H1 (cell line): ENCODE measurements at regions not wholly inside any gene's neighbourhood (a gene's known extent, or its start where the extent isn't known, plus 50 kb on each side); places are given as distances from the start of the nearest gene placed in this dataset.

ENCODE experiments used
- CTCF ChIA-PET: fragments of 300-600 bp; sonication (Branson Sonifier 250); formaldehyde crosslinking; loops from one replicate; lab custom pipeline; 2021; ENCODE audit not compliant: partially characterized antibody; lab: Charles Lee
- POLR2A ChIA-PET: fragments of 300-600 bp; sonication (Branson Sonifier 250); formaldehyde crosslinking; loops from one replicate; lab custom pipeline; 2021; ENCODE audit warnings: inconsistent platforms; ENCODE audit not compliant: partially characterized antibody; lab: Charles Lee
- DNase-seq, 2 experiments: peaks; one replicate each; pipeline versions ENCODE4 v3.0.0 to v3.0.0-alpha.2; 2010 to 2022; ENCODE audit warnings: low spot score in 2 of 2, low read depth in 1 of 2, mixed read lengths in 1 of 2
- FAIRE-seq: peaks from 2 replicates; lab custom pipeline; 2011; peaks lifted over from hg19 to GRCh38; lab: Jason Lieb, UNC
- H2AFZ ChIP-seq: 2 replicates; pipeline ENCODE4 v1.8.1; 2012; ENCODE audit warnings: low read length, inconsistent platforms
- H2AK5ac ChIP-seq: 2 replicates; pipeline ENCODE4 v1.6.1; 2013; ENCODE audit warnings: low read depth, low read length
- H2BK120ac ChIP-seq: replicated peaks from 2 replicates; pipeline ENCODE3; 2013; ENCODE audit warnings: low read depth, low read length, inconsistent platforms
- H2BK12ac ChIP-seq: 2 replicates; pipeline ENCODE4 v1.6.1; 2013; ENCODE audit warnings: low read depth, low read length
- H2BK15ac ChIP-seq: 2 replicates; pipeline ENCODE4 v1.6.1; 2013; ENCODE audit warnings: low read length
- H2BK20ac ChIP-seq: 2 replicates; pipeline ENCODE4 v1.6.1; 2013; ENCODE audit warnings: low read length
- H2BK5ac ChIP-seq: 2 replicates; pipeline ENCODE4 v1.6.1; 2013; ENCODE audit warnings: low read depth, low read length
- H3K14ac ChIP-seq: 2 replicates; pipeline ENCODE4 v1.6.1; 2013; ENCODE audit warnings: inconsistent platforms; ENCODE audit not compliant: insufficient read length
- H3K18ac ChIP-seq: 2 replicates; pipeline ENCODE4 v1.6.1; 2013; ENCODE audit warnings: low read length; ENCODE audit errors: extremely low read depth
- H3K23ac ChIP-seq: 2 replicates; pipeline ENCODE4 v1.6.1; 2013; ENCODE audit warnings: inconsistent platforms; ENCODE audit not compliant: insufficient read length
- H3K23me2 ChIP-seq: 2 replicates; pipeline ENCODE4 v1.6.1; 2013; ENCODE audit warnings: low read depth, low read length
- H3K27ac ChIP-seq: 2 replicates; pipeline ENCODE4 v1.6.1; 2011; ENCODE audit warnings: low read depth, low read length, inconsistent platforms
- H3K27me3 ChIP-seq, 4 experiments: replicated peaks in 1 of 4; 1 replicate in 1 of 4; 2 replicates in 3 of 4; pipeline versions ENCODE4 v1.6.1 to v1.8.1; 2011 to 2013; ENCODE audit warnings: low read length in 3 of 4, mild to moderate bottlenecking in 3 of 4, inconsistent platforms in 2 of 4, mixed read lengths in 2 of 4, moderate library complexity in 1 of 4; ENCODE audit not compliant: control insufficient read depth in 3 of 4, insufficient read depth in 3 of 4; ENCODE audit errors: extremely low read depth in 1 of 4
- H3K36me3 ChIP-seq, 4 experiments: 2 replicates each; pipeline versions ENCODE4 v1.6.1 to v1.8.1; 2011 to 2013; ENCODE audit warnings: mild to moderate bottlenecking in 4 of 4, low read length in 3 of 4, moderate library complexity in 2 of 4, control low read depth in 1 of 4, inconsistent platforms in 1 of 4; ENCODE audit not compliant: insufficient read depth in 4 of 4, control insufficient read depth in 2 of 4
- H3K4ac ChIP-seq: replicated peaks from 2 replicates; pipeline ENCODE3; 2013; ENCODE audit warnings: low read length, low read depth, mixed read lengths, inconsistent platforms; ENCODE audit not compliant: insufficient read length
- H3K4me1 ChIP-seq, 4 experiments: replicated peaks in 1 of 4; 1 replicate in 1 of 4; 2 replicates in 3 of 4; pipeline versions ENCODE4 v1.6.1 to v1.8.1; 2011 to 2013; ENCODE audit warnings: low read length in 3 of 4, inconsistent platforms in 2 of 4, mixed read lengths in 1 of 4; ENCODE audit not compliant: insufficient read depth in 4 of 4, control insufficient read depth in 3 of 4
- H3K4me2 ChIP-seq, 2 experiments: 2 replicates each; pipeline versions ENCODE4 v1.6.1 to v1.8.1; 2011 to 2013; ENCODE audit warnings: low read depth in 2 of 2, low read length in 2 of 2, control low read depth in 1 of 2, inconsistent platforms in 1 of 2, mild to moderate bottlenecking in 1 of 2; ENCODE audit not compliant: insufficient read depth in 1 of 2
- H3K4me3 ChIP-seq, 4 experiments: fragments of 200-600, 300-600 bp in 1 of 4; sonication (generic), shearing (Covaris generic), sonication (Bioruptor Twin) in 1 of 4; 2 replicates each; pipeline versions ENCODE4 v1.5.1 to v1.8.1; 2011 to 2016; ENCODE audit warnings: low read length in 4 of 4, low read depth in 3 of 4, control low read depth in 2 of 4, inconsistent platforms in 2 of 4, mild to moderate bottlenecking in 2 of 4, mixed read lengths in 1 of 4, moderate library complexity in 1 of 4; ENCODE audit not compliant: insufficient read depth in 2 of 4; ENCODE audit errors: extremely low read depth in 1 of 4
- H3K56ac ChIP-seq: replicated peaks from 2 replicates; pipeline ENCODE3; 2013; ENCODE audit warnings: low read depth, mild to moderate bottlenecking, mixed read lengths, low read length, inconsistent platforms; ENCODE audit not compliant: insufficient read length
- H3K79me1 ChIP-seq: 2 replicates; pipeline ENCODE4 v1.6.1; 2013; ENCODE audit warnings: low read depth, low read length, control low read depth
- H3K79me2 ChIP-seq, 2 experiments: 2 replicates each; pipeline versions ENCODE4 v1.6.1 to v1.8.1; 2012 to 2013; ENCODE audit warnings: low read length in 2 of 2, mild to moderate bottlenecking in 2 of 2, inconsistent platforms in 1 of 2; ENCODE audit not compliant: insufficient read depth in 2 of 2, control insufficient read depth in 1 of 2
- H3K9ac ChIP-seq, 4 experiments: replicated peaks in 1 of 4; 1 replicate in 1 of 4; 2 replicates in 3 of 4; pipeline versions ENCODE4 v1.6.1 to v1.8.1; 2011 to 2013; ENCODE audit warnings: low read depth in 3 of 4, low read length in 3 of 4, control low read depth in 2 of 4, mild to moderate bottlenecking in 2 of 4, moderate library complexity in 2 of 4, inconsistent platforms in 1 of 4; ENCODE audit errors: extremely low read depth in 1 of 4
- H3K9me3 ChIP-seq, 2 experiments: 2 replicates each; pipeline versions ENCODE4 v1.6.1 to v1.8.1; 2012 to 2013; ENCODE audit warnings: mild to moderate bottlenecking in 2 of 2, moderate library complexity in 2 of 2, control low read depth in 1 of 2, inconsistent platforms in 1 of 2, low read depth in 1 of 2, low read length in 1 of 2, mixed read lengths in 1 of 2; ENCODE audit not compliant: insufficient read depth in 2 of 2
- H4K20me1 ChIP-seq, 2 experiments: replicated peaks in 1 of 2; 2 replicates each; pipeline versions ENCODE3 to v1.8.1; 2011 to 2013; ENCODE audit warnings: inconsistent platforms in 2 of 2, low read length in 2 of 2, mild to moderate bottlenecking in 1 of 2; ENCODE audit not compliant: insufficient read depth in 2 of 2, control insufficient read depth in 1 of 2
- H4K5ac ChIP-seq: 2 replicates; pipeline ENCODE4 v1.6.1; 2013; ENCODE audit warnings: low read length, low read depth, mixed read lengths, inconsistent platforms; ENCODE audit not compliant: insufficient read length
- H4K8ac ChIP-seq: 2 replicates; pipeline ENCODE4 v1.8.0; 2013; ENCODE audit warnings: mild to moderate bottlenecking, moderate library complexity, low read length, inconsistent platforms; ENCODE audit not compliant: insufficient read depth; ENCODE audit errors: extremely low read depth
- H4K91ac ChIP-seq: replicated peaks from 2 replicates; pipeline ENCODE3; 2013; ENCODE audit warnings: low read length, mixed read lengths, inconsistent platforms; ENCODE audit not compliant: insufficient read length
- E2F6 ChIP-seq: IDR thresholded peaks from 2 replicates; pipeline ENCODE4 v1.6.1; 2012; ENCODE audit warnings: inconsistent platforms
- HDAC6 ChIP-seq: IDR thresholded peaks from one replicate; pipeline ENCODE4 v1.7.1; 2012; ENCODE audit warnings: low read depth, mild to moderate bottlenecking, inconsistent platforms, low read length, moderate library complexity
- SUZ12 ChIP-seq: fragments of 200-600 bp; sonication (generic); IDR thresholded peaks from 2 replicates; pipeline ENCODE4 v1.6.1; 2012; ENCODE audit warnings: mild to moderate bottlenecking, inconsistent platforms, low read length, moderate library complexity, mixed read lengths
- TCF12 ChIP-seq: IDR thresholded peaks from 2 replicates; pipeline ENCODE4 v1.6.1; 2011; ENCODE audit warnings: low read depth, mild to moderate bottlenecking, low read length
- WGBS, 2 experiments: shearing (Covaris generic) in 1 of 2; methylation state at CpG; one replicate each; pipeline versions ENCODE4 v1.1.6 to v1.1.7; 2013 to 2015; ENCODE audit warnings: low lambda C conversion rate in 2 of 2, mixed read lengths in 2 of 2, inconsistent platforms in 1 of 2, low coverage in 1 of 2, missing lambda C conversion rate in 1 of 2; ENCODE audit not compliant: insufficient replicate concordance in 2 of 2, insufficient coverage in 1 of 2, insufficient read length in 1 of 2; ENCODE audit errors: extremely low coverage in 1 of 2, missing lambda C conversion rate in 1 of 2; 5-methylcytosine and 5-hydroxymethylcytosine counted together

DNA sequence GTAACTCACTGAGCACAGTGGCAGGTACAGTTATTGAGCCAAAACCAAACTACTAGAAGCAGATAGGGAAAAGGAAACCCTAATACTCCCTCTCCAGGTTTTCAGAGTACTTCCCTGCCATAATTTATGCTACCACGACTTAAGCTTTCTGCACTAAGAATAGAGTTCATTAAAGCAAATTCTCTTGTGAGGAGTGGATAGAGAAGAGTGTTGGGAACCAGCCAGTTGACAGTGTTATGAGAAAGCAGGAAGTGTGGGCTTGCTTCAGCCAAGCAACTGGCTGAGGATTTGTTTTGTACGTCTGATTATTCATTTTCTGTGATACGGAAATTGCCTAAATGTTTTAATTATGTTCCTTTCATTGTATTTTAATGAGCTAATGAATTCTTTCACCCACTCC lies 280.5 kb downstream of the KIF20B start:
- H3K79me2 ChIP-seq, result no peaks in the 10 kb centered on the region
- H4K91ac ChIP-seq, result no peak overlapping the region
- H4K20me1 ChIP-seq, result peaks cover 0 to 2% of the 10 kb centered on the region in 2 experiments
- no peaks in the 10 kb centered on the region for H3K79me1 ChIP-seq
- H3K23me2 ChIP-seq, result no peaks in the 10 kb centered on the region
- H3K18ac ChIP-seq, result no peak overlapping the region
- H3K4me3 ChIP-seq, result no peak overlapping the region
- no peak for DNase-seq
- CTCF ChIA-PET, result interaction anchor here (1.3 kb wide), 1 partner anchor 27 kb away, joined by 4 read pairs; no protein-coding TSS in a partner anchor
- H3K4me2 ChIP-seq, result no peak overlapping the region
- H2AK5ac ChIP-seq, result no peak overlapping the region
- no peak overlapping the region for H2BK5ac ChIP-seq
- H3K23ac ChIP-seq, result no peak overlapping the region
- no peak overlapping the region for H3K27ac ChIP-seq
- H3K9me3 ChIP-seq, result peaks cover 0 to 2% of the 10 kb centered on the region in 2 experiments; a peak in 2 of 4 replicates
- no peak overlapping the region for H4K8ac ChIP-seq
- H2BK15ac ChIP-seq, result no peak overlapping the region
- H2BK120ac ChIP-seq, result no peak overlapping the region
- H3K9ac ChIP-seq, result no peak overlapping the region
- no peak overlapping the region for H2BK20ac ChIP-seq
- no peak for FAIRE-seq
- peaks cover 0 to 5% (median 1%) of the 10 kb centered on the region in 4 experiments; a peak in 3 of 7 replicates for H3K4me1 ChIP-seq
- no peak overlapping the region for H4K5ac ChIP-seq
- H3K4ac ChIP-seq, result no peak overlapping the region
- WGBS, 2 experiments, result 67% methylated on average over 3 of the region's 3 CpGs; no CpG with 5 or more reads in 1 of the 2 experiments
- POLR2A ChIA-PET, result no interaction called here
- peaks cover 37 to 61% (median 53%) of the 10 kb centered on the region in 4 experiments for H3K27me3 ChIP-seq
- H2BK12ac ChIP-seq, result no peak overlapping the region
- H2AFZ ChIP-seq, result no peak overlapping the region
- no peaks in the 10 kb centered on the region; a peak in 2 of 8 replicates for H3K36me3 ChIP-seq
- TF ChIP-seq E2F6 (no peak), SUZ12 (no peak), HDAC6 (no peak), TCF12 (no peak)
- TF ChIP-seq, all 59 proteins: peak for 0
- no peak overlapping the region for H3K56ac ChIP-seq
- H3K14ac ChIP-seq, result no peak overlapping the region
